ENCODE measurements at regions not wholly inside any gene's neighbourhood (a gene's known extent, or its start where the extent isn't known, plus 50 kb on each side); places are given as distances from the start of the nearest gene placed in this dataset.

GRCh38 chr1:81681601-81682266 lies 119.0 kb upstream of the ADGRL2 start:
- Histone ChIP-seq H3K27me3 (ENCODE audit: control insufficient read depth in 4 of 4, insufficient read depth in 4 of 4, low read length in 3 of 4) (no peaks in the 10 kb centered on the region), H3K9me3 (ENCODE audit: control insufficient read depth in 4 of 4, low read length in 3 of 4) (no peaks in the 10 kb centered on the region), H3K36me3 (ENCODE audit: control insufficient read depth in 4 of 4, insufficient read depth in 3 of 4, low read depth in 1 of 4, low read length in 3 of 4) (no peaks in the 10 kb centered on the region), H3K9ac (ENCODE audit: low read depth in 1 of 2, low read length in 2 of 2) (no peak overlapping the region), H3K4me3 (ENCODE audit: low read depth in 1 of 3, low read length in 3 of 3) (no peak overlapping the region), H3K4me1 (ENCODE audit: control insufficient read depth in 4 of 4, insufficient read depth in 4 of 4, low read length in 3 of 4) (peaks cover 0 to 5% (median 1%) of the 10 kb centered on the region in 4 donors), H3K27ac (ENCODE audit: low read depth in 1 of 2, low read length in 2 of 2) (no peak overlapping the region)
- TF ChIP-seq NR2F2 (IDR thresholded peaks at IDR 0.05) (no peak), FOXA2 (IDR thresholded peaks at IDR 0.05) (no peak), ATF3 (IDR thresholded peaks at IDR 0.05) (no peak), RXRA (IDR thresholded peaks at IDR 0.05) (no peak), RAD21 (IDR thresholded peaks at IDR 0.05) (no peak), GABPA (IDR thresholded peaks at IDR 0.05 in 1 of 2, conservative IDR thresholded peaks at IDR 0.05 in 1 of 2) (no peak), TAF1 (conservative IDR thresholded peaks at IDR 0.05) (no peak), JUND (IDR thresholded peaks at IDR 0.05) (no peak), MAX (IDR thresholded peaks at IDR 0.05) (no peak), SP1 (IDR thresholded peaks at IDR 0.05) (no peak), HNF4G (IDR thresholded peaks at IDR 0.05) (no peak), HNF4A (conservative IDR thresholded peaks at IDR 0.05) (no peak), EGR1 (IDR thresholded peaks at IDR 0.05; ENCODE audit: low read depth in 2 of 2) (no peak), FOXA1 (IDR thresholded peaks at IDR 0.05) (no peak), CTCF (IDR thresholded peaks at IDR 0.05; ENCODE audit: low read depth, low read length, missing input control) (no peak), REST (IDR thresholded peaks at IDR 0.05) (no peak), ZBTB33 (IDR thresholded peaks at IDR 0.05) (no peak), YY1 (IDR thresholded peaks at IDR 0.05) (no peak)
- DNase-seq (ENCODE audit: low spot score), result no peak
- 32% methylated on average over 3 of the region's 3 CpGs for WGBS

Data from liver (tissue), 8 donors.